Thoracic aorta (tissue), 2 donors: ENCODE measurements at regions not wholly inside any gene's neighbourhood (a gene's known extent, or its start where the extent isn't known, plus 50 kb on each side); places are given as distances from the start of the nearest gene placed in this dataset.

Source experiments
- ATAC-seq: fragments of 150-250 bp; one replicate; pipeline ENCODE4 v1.8.0; 2017; ENCODE audit warnings: low read depth; ENCODE audit not compliant: insufficient number of reproducible peaks, low FRiP score
- DNase-seq: peaks from one replicate; pipeline ENCODE4 v3.0.0-alpha.2; 2020; ENCODE audit warnings: low spot score
- H3K27ac ChIP-seq, 2 donors: fragments of 200-600 bp; sonication (generic); 1 replicate in 1 of 2; 2 replicates in 1 of 2; pipeline ENCODE4 v1.5.1; 2016; ENCODE audit warnings: mild to moderate bottlenecking in 2 of 2, moderate library complexity in 2 of 2
- H3K27me3 ChIP-seq: fragments of 200-600 bp; sonication (generic); replicated peaks from 2 replicates; pipeline ENCODE4 v1.6.0; 2016; ENCODE audit warnings: mild to moderate bottlenecking; ENCODE audit not compliant: insufficient read depth
- H3K36me3 ChIP-seq: fragments of 200-600 bp; sonication (generic); one replicate; pipeline ENCODE4 v1.5.1; 2016
- H3K4me1 ChIP-seq, 2 donors: fragments of 200-600 bp; sonication (generic); 1 replicate in 1 of 2; 2 replicates in 1 of 2; pipeline versions ENCODE4 v1.5.1 to v1.6.0; 2016; ENCODE audit warnings: low read depth in 2 of 2, mild to moderate bottlenecking in 1 of 2; ENCODE audit not compliant: control insufficient read depth in 1 of 2
- H3K4me3 ChIP-seq: fragments of 200-600 bp; sonication (generic); 2 replicates; pipeline ENCODE4 v1.5.1; 2016; ENCODE audit warnings: mild to moderate bottlenecking
- H3K9me3 ChIP-seq: fragments of 200-600 bp; sonication (generic); 2 replicates; pipeline ENCODE4 v1.5.1; 2016
- TF ChIP-seq, protein P1 (sequence below): fragments of 200-600 bp; sonication (generic); IDR thresholded peaks from one replicate; pipeline ENCODE4 v1.5.1; 2019; ENCODE audit warnings: antibody characterized with exemption

DNA sequence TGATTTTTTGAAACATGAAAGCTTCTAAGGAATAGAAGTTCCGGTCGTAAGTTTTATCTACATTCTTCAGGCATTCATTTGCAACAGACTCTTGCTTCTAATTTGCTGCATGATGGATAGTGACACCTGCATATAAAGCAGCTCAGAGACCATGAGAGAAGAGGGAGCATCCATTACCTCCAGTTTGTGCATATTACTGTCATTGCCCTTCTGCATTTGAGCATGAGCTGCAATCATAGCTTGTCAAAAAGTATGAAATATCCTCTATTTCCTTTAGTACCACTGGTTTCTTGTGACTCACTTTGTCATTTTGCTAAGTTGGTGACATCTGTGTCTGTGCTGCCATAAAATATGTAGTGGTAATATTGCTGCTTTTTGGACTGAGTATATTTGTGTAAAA, 160.1 kb upstream of the STAC start:
- Histone ChIP-seq H3K4me3 (no peak overlapping the region), H3K36me3 (no peaks in the 10 kb centered on the region), H3K27me3 (no peaks in the 10 kb centered on the region), H3K4me1 (peaks cover 0 to 11% of the 10 kb centered on the region in 2 donors), H3K9me3 (no peaks in the 10 kb centered on the region), H3K27ac (no peak overlapping the region)
- ATAC-seq (no peak), DNase-seq (no peak)
- TF ChIP-seq, protein P1, sequence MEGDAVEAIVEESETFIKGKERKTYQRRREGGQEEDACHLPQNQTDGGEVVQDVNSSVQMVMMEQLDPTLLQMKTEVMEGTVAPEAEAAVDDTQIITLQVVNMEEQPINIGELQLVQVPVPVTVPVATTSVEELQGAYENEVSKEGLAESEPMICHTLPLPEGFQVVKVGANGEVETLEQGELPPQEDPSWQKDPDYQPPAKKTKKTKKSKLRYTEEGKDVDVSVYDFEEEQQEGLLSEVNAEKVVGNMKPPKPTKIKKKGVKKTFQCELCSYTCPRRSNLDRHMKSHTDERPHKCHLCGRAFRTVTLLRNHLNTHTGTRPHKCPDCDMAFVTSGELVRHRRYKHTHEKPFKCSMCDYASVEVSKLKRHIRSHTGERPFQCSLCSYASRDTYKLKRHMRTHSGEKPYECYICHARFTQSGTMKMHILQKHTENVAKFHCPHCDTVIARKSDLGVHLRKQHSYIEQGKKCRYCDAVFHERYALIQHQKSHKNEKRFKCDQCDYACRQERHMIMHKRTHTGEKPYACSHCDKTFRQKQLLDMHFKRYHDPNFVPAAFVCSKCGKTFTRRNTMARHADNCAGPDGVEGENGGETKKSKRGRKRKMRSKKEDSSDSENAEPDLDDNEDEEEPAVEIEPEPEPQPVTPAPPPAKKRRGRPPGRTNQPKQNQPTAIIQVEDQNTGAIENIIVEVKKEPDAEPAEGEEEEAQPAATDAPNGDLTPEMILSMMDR = no peak

DNA sequence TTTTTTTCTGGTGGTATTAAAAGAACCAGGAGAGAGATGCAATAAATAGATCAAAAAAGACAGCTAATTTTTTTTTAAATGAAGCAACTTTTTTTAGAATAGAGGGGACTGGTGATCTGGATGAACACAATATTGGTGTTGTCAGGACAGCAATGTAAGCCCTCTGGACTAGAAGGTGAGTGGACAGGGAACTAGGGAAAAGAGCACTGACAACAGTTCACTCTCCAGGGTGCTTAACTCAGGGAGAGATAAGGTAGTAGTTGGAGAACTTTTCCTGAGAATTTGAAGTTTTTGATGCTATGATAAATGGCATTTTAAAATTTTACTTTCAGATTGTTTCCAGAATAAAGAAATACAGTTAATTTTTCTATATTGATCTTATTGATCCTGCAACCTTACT, 158.3 kb upstream of the STAC start:
- no peak for ATAC-seq
- no peaks in the 10 kb centered on the region for H3K27me3 ChIP-seq
- H3K4me1 ChIP-seq = peaks cover 0 to 9% of the 10 kb centered on the region in 2 donors
- H3K4me3 ChIP-seq = no peak overlapping the region
- TF ChIP-seq, protein P1 = no peak
- no peaks in the 10 kb centered on the region for H3K9me3 ChIP-seq
- no peaks in the 10 kb centered on the region for H3K36me3 ChIP-seq
- no peak for DNase-seq
- H3K27ac ChIP-seq = no peak overlapping the region

DNA sequence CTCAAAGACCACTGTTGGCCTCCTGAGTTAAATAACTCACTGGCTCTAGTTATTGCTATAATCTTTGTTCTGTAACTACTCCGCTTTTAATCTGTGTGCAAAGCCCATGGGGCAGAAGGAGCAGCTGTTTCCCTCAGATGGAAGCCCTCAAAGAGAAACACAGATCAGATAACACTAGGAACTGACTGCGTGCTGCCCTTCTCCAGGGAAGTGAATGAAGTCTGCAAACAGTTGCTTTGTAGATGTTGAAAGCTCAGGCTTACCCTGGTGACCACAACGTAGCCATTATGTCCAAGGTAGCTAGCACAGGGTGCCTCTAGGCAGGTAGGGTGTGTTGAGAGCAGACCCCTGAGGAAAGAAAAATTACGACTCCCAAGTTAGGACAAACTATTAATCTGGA, 152.3 kb upstream of the STAC start:
- Histone ChIP-seq H3K4me1 (no peaks in the 10 kb centered on the region), H3K27ac (no peak overlapping the region), H3K27me3 (no peaks in the 10 kb centered on the region), H3K9me3 (no peaks in the 10 kb centered on the region), H3K36me3 (no peaks in the 10 kb centered on the region), H3K4me3 (no peak overlapping the region)
- TF ChIP-seq, protein P1 = no peak
- ATAC-seq (no peak), DNase-seq (no peak)

DNA sequence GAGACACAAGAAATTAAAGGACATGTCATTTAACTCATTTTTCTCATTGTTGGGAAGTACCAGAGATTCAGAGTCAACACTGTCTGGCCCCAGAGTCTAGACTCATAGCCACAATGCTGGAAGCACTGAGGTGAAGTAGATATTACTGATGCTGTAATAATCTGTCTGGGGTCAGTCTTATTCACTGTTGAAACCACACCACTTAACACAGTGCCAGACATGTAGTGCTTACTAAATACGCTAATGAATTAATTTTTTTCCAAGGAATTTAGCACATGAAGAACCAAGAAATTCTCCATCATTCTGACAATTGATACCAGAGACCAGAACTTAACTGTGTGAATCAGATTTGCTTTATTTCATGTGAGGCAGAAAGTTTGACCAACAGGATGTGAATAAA, 150.8 kb upstream of the STAC start:
- DNase-seq (no peak), ATAC-seq (no peak)
- Histone ChIP-seq H3K36me3 (no peaks in the 10 kb centered on the region), H3K4me1 (no peaks in the 10 kb centered on the region), H3K4me3 (no peak overlapping the region), H3K27ac (no peak overlapping the region), H3K9me3 (no peaks in the 10 kb centered on the region), H3K27me3 (no peaks in the 10 kb centered on the region)
- TF ChIP-seq, protein P1 = no peak

DNA sequence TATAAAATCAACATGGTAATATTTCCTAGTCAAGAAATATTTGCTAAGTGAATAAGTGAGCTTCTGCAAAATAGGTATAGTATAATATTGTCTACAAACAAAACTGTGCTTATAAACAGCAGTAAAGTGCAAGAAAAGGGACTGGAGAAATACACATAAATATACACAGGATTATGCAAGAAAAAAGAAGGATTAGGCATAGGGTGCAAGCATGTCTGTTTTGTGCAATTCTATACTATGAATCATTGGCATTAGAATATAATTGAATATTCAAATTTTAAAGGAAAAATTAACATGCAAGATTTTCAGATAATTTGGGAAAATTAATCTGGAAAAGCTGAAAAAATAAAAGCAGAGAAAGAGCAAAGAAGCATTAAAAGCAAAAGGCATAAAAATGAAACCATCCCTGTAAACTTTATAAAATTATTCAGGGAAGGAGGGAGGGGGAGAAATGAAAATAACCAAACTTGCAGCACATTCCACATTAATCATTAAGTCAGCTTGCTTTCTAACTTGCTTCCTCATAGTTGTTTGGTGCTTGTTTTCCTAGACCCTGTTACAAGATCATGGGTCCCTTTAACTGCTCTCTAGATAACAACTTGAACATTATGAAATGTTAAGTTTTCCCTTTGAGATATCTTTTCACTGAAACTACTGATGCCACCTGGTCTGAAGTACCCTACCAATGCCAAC, 147.4 kb upstream of the STAC start:
- TF ChIP-seq, protein P1 = no peak
- Histone ChIP-seq H3K27me3 (no peaks in the 10 kb centered on the region), H3K4me3 (no peak overlapping the region), H3K4me1 (no peaks in the 10 kb centered on the region), H3K9me3 (no peaks in the 10 kb centered on the region), H3K36me3 (no peaks in the 10 kb centered on the region), H3K27ac (no peak overlapping the region)
- DNase-seq (no peak), ATAC-seq (no peak)
